WTC11 (cell line): ENCODE measurements at regions not wholly inside any gene's neighbourhood (a gene's known extent, or its start where the extent isn't known, plus 50 kb on each side); places are given as distances from the start of the nearest gene placed in this dataset.

Experiments
- E2F4 ChIP-seq: sonication (generic); formaldehyde crosslinking; IDR thresholded peaks from 2 replicates; pipeline ENCODE4 v1.8.1; 2022; ENCODE audit warnings: low read depth, mild to moderate bottlenecking, moderate library complexity, missing genetic modification reagents, borderline replicate concordance
- FOXJ3 ChIP-seq: sonication (generic); formaldehyde crosslinking; IDR thresholded peaks from 2 replicates; pipeline ENCODE4 v1.9.0; 2021; ENCODE audit warnings: missing genetic modification reagents, mild to moderate bottlenecking, borderline replicate concordance
- FOXK1 ChIP-seq: sonication (generic); formaldehyde crosslinking; IDR thresholded peaks from 2 replicates; pipeline ENCODE4 v1.8.0; 2022; ENCODE audit warnings: mild to moderate bottlenecking, moderate library complexity, missing genetic modification reagents
- JUN ChIP-seq: sonication (generic); formaldehyde crosslinking; IDR thresholded peaks from 2 replicates; pipeline ENCODE4 v1.8.0; 2023; ENCODE audit warnings: mild to moderate bottlenecking, missing genetic modification reagents
- TEAD4 ChIP-seq: sonication (generic); formaldehyde crosslinking; IDR thresholded peaks from 2 replicates; pipeline ENCODE4 v1.8.0; 2022; ENCODE audit warnings: mild to moderate bottlenecking, missing genetic modification reagents
- TF ChIP-seq, protein P1 (sequence below): fragments of 200-600 bp; IDR thresholded peaks from 2 replicates; pipeline ENCODE4 v1.8.0; 2022; ENCODE audit warnings: antibody characterized with exemption
- TF ChIP-seq, protein P2 (sequence below): sonication (generic); formaldehyde crosslinking; IDR thresholded peaks from 2 replicates; pipeline ENCODE4 v1.8.1; 2023; ENCODE audit warnings: mild to moderate bottlenecking, moderate library complexity, missing genetic modification reagents

- no peak for TF ChIP-seq FOXK1 (CRISPR knock-in tag)
- no peak for TF ChIP-seq JUN (CRISPR knock-in tag)
- TF ChIP-seq, protein P1, sequence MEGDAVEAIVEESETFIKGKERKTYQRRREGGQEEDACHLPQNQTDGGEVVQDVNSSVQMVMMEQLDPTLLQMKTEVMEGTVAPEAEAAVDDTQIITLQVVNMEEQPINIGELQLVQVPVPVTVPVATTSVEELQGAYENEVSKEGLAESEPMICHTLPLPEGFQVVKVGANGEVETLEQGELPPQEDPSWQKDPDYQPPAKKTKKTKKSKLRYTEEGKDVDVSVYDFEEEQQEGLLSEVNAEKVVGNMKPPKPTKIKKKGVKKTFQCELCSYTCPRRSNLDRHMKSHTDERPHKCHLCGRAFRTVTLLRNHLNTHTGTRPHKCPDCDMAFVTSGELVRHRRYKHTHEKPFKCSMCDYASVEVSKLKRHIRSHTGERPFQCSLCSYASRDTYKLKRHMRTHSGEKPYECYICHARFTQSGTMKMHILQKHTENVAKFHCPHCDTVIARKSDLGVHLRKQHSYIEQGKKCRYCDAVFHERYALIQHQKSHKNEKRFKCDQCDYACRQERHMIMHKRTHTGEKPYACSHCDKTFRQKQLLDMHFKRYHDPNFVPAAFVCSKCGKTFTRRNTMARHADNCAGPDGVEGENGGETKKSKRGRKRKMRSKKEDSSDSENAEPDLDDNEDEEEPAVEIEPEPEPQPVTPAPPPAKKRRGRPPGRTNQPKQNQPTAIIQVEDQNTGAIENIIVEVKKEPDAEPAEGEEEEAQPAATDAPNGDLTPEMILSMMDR: no peak
- TF ChIP-seq, protein P2, sequence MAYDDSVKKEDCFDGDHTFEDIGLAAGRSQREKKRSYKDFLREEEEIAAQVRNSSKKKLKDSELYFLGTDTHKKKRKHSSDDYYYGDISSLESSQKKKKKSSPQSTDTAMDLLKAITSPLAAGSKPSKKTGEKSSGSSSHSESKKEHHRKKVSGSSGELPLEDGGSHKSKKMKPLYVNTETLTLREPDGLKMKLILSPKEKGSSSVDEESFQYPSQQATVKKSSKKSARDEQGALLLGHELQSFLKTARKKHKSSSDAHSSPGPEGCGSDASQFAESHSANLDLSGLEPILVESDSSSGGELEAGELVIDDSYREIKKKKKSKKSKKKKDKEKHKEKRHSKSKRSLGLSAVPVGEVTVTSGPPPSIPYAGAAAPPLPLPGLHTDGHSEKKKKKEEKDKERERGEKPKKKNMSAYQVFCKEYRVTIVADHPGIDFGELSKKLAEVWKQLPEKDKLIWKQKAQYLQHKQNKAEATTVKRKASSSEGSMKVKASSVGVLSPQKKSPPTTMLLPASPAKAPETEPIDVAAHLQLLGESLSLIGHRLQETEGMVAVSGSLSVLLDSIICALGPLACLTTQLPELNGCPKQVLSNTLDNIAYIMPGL (CRISPR knock-in tag): no peak
- no peak for TF ChIP-seq TEAD4 (CRISPR knock-in tag)
- no peak for TF ChIP-seq FOXJ3
- TF ChIP-seq E2F4 (CRISPR knock-in tag): no peak
Observed at GRCh38 chr18:11304928-11305327, 155.6 kb upstream of the PIEZO2 start.
